GM19468 (cell line): ENCODE measurements at regions not wholly inside any gene's neighbourhood (a gene's known extent, or its start where the extent isn't known, plus 50 kb on each side); places are given as distances from the start of the nearest gene placed in this dataset.
A peak's percentile ranks its signal among the peaks of the same experiment; 100 is the strongest.
"Not testable (repeated sequence)": the region's sequence is repeated elsewhere in the genome, so short reads cannot be mapped to it uniquely, and the experiment has no call there.

Experiments
- ATAC-seq: cut with Tn5 transposase; IDR thresholded peaks from one replicate; pipeline ENCODE4 v1.9.1; 2021; ENCODE audit warnings: mild to moderate bottlenecking, moderate library complexity, moderate number of reproducible peaks; ENCODE audit not compliant: unreplicated experiment; ENCODE audit errors: extremely low read depth

DNA sequence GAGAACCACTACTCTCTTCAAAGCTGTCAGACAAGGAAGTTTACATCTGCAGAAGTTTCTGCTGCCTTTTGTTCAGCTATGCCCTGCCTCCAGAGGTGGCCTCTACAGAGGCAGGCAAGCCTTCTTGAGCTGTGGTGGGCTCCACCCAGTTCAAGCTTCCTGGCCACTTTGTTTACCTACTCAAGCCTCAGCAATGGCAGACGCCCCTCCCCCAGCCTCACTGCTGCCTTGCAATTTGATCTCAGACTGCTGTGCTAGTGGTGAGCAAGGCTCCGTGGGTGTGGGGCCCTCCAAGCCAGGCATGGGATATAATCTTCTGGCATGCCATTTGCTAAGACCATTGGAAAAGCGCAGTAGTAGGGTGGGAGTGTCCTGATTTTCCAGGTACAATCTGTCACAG lies 144.0 kb downstream of the CCNG2 start:
- ATAC-seq = not testable (repeated sequence)

DNA sequence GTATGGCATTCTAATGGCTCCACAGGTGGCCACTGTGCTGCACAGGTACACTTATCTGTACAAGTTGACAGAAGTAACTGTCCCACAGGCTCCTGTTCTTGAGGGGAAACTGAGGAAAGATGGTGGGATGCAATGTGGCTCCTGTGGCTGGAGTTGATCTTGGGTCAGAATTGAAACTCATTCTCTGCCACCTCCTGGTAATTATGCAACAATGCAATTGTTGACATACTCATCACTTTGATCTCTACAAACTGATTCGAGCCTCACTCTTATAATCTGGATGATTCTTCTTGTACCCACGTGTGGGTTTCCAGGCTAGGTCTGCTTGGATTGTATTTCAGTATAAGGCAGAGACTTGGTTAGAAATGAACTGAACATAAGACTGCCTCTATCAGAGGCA lies 148.8 kb downstream of the CCNG2 start:
- no peak for ATAC-seq

DNA sequence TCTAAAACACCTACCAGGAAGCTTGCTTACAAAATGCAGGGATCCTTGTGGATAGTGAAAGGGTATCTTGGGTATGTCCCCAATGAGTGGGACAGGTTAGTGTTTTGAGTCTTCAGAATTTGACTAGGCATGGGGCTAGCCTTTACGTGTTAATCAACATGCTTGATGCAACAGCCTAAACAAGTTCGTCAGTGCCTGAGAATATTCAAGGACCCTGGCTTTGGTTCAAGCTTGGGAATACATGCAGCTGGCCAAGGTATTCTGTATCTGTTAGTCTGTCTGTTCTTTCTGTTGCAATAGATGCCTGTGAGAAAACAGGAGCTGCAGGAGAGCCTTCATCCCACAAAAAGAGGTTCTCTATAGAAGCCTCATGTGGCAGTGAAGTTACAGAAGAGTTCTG lies 149.5 kb downstream of the CCNG2 start:
- ATAC-seq = no peak

DNA sequence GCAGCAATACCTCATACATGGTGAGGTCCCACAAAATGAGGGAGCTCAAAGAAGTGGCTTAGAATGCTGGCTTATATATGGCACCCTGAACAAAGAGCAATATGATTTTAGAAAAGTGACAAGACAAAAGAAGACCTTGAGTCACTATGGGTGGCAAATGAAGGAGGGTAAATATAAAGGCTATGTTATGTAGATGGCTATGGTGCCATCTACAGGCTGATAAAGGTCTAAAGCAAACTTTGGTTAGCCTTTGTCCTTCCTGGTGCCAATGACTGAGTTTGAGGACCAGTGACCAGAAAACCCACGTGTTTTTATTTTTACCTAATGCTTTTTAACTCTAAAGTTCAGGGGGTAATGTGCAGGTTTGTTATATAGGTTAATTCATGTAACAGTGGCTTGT lies 151.8 kb downstream of the CCNG2 start:
- no peak for ATAC-seq

DNA sequence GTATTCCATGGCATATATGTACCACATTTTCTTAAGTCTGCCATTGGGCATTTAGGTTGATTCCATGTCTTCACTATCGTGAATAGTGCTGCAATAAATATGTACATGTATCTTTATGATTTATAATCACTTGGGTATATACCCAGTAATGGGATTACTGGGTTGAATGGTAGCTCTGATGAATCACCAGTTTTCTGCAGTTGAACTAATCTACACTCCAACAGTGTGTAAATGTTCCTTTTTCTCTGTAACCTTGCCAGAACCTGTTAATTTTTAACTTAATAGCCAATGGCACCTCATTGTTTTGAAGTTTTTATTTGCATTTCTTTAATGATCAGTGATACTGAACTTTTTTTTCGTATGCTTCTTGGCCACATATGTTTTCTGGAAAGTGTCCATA lies 152.5 kb downstream of the CCNG2 start:
- no peak for ATAC-seq

DNA sequence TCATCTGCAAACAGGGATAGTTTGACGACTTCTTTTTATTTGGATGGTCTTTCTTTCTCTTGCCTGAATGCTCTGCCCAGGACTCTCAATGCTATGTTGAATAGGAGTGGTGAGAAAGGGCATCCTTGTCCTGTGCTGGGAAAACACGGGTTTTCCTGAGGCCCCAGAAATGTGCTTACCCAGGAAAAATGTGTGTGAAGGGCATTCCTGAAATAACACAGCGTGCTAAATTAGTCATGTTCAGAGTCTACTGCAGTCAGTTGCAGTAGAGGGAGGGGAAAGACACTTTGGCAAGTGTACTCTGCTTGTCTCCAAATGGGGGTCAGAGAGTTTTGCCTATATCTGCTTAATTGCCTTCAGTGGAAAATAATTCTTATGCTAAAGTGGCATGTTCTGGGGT lies 153.9 kb downstream of the CCNG2 start:
- no peak for ATAC-seq

DNA sequence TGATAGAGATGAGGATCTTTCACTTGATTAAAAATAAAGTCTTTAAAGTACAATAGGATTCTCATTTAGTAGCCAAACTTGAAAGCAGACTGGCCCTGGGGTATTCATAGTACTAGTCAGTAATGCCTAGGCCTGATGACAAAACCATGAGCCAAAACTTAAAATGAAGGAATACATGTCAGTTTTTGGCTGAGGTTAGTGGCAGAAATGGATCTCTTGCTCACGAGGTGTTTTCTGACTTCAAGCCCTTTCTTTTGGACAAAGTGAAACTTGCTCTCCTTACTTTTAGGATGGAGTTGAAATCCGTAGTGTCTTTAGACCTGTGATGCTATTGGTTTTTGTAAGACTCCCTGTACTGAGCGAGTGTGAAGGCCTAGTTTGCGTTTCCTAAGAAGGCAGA lies 157.7 kb downstream of the CCNG2 start:
- no peak for ATAC-seq

DNA sequence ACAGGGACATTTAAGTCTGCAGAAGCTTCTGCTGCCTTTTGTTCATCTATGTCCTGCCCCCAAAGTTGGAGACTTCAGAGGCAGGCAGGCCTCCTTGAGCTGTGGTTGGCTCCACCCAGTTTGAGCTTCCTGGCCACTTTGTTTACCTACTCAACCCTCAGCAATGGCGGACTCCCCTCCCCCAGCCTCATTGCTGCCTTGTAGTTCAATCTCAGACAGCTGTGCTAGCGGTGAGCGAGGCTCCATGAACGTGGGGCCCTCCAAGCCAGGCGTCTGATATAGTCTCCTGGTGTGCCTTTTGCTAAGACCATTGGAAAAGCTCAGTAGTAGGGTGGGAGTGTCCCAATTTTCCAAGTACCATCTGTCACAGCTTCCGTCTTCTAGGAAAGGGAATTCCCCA lies 170.1 kb downstream of the CCNG2 start:
- no peak for ATAC-seq

DNA sequence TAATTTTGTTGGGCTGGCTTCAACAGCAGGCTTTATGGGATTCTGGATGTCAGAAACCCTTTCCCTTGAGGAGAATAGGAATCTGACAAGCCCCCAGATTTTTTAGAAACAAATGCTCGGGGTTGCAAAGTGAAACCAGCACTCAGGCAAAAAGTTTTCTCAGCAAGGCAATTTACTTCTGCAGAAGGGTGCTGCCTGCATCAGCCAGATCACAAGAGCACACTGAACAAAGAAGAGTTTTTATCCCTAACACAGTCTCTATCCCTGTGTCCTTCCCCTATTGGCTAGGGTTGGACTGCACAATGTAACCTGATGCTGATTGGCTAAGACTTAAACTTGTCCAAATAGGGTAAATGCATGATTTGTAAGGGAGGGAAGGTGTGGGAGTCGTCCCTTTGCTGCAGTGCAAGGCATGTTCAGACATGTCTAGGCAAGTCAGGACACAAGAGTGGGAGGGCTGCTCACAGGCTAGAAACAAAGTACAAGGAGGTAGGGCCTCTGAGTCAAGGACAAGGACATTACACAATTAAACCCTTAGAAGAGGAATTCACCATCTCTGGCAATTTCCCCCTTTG lies 175.8 kb downstream of the CCNG2 start:
- ATAC-seq = no peak

DNA sequence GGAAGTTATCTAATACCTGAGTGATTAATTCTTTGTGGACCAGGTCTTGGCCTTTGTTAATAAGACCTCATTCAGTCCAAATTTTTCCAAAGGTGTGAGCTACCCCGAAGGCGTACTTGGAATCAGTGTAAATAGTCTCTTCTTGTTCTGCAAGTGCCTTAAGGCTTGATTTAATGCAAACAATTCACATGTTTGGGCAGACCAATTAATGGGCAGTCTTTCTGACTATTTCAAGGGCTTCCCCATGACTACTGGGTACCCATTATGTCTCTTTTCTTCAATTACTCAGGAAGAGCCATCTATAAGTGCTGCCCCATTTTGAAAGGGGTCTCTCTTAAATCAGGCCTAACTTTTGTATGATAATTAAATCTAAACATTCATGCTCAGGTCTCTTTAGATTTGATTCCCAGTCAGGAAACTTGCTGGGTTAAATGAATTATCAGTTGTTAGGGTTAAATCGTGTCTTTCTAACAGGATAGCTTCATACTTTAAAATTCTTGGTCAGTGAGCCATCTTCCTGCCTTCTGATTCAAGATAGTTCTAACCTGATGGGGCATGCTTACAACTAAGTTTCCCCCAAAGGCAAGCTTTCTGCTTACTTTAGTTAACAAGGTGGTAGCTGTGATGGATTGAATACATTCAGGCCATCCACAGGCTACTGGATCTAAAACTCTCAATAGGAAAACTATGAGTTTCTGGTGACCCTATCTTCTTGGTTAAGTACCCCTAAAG lies 179.6 kb downstream of the CCNG2 start:
- ATAC-seq = no peak

DNA sequence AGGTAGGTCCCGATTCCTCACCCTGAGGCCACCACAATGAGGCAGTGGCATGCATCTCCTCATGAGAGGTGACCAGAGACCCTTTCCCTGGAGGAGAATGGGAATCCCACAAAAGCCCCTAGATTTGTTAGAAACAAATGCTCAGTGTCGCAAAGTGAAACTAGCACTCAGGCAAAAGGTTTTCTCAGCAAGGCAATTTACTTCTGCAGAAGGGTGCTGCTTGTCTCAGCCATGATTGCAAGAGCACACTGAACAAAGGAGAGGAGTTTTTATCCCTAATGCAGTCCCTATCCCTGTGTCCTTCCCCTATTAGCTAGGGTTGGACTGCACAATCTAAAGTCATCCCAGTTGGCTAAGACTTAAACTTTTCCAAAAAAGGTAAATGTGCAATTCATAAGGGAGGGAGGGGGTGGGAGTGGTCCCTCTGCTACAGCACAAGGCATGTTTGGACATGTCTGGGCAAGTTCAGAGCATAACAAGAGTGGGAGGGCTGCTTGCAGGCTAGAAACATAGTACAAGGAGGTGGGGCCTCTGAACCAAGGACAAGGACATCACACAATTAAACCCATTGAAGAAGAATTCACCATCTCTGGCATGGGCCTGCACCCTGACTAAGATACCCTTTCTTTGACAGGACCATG lies 185.3 kb downstream of the CCNG2 start:
- ATAC-seq = no peak

DNA sequence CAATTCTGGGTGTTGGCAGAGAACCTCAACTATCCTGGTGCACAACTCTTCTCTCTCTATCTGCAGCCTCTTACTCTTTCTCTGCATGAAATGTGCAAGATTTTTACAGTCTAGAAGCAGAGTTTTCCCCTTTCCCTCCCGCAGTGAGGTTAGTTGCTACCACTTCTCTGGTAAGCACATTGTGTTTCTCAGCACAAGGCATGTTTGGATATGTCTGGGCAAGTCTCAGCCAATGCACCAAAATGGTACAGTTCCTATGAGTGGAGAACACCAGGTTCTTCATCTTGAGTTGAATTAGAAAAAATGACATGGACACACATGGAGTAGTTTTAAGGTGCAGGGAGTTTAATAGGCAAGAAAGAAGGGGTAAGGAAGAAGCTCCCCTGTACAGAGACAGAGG lies 187.0 kb downstream of the CCNG2 start:
- no peak for ATAC-seq

DNA sequence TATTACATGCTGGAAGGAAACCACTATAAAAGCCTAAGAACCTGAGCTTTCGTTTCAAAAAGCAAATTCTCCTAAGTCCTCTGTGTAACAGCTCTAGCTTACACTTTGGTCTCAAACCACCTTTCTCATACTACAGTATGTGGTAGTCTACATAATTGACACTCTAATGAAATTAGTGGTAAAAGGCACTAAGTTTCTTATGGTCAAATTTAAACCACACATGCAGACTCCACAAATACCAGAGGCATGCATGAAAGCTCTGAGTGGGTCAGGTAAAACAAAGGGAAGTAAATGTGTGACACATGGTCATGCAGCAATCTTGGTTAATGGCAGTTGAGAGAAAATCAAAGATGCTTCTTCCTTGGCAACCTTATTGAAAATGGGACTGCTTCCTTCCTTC lies 187.8 kb downstream of the CCNG2 start:
- peak; percentile 54 for ATAC-seq

DNA sequence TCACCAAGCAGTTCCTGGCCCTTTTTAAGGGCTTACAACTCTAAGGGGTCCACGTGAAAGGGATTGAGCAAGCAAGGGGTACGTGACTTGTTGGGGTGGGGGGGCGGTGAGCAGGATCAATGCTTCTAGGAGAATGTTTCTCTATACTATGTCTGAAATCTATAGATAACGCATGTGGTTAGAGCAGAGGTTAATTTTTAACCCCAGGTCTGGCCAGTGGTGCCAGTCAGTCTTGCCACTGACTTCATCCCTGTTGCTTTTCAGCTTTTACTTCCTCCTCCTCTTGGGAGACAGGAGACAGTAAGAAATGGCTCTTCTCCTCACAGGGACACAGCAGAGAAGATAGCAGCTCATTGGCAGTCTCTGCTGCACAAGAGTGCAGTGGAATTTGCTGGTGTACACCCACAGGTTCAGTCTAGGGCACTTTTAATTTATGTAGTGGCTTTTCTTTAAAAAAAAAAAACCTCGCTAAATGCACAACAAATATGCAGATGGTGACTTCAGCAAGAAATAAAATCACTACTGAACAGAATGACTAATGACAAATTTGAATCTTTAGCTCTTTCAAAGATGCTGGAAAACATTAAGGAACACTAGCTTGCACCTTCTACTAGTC lies 190.5 kb downstream of the CCNG2 start:
- peak; percentile 30 for ATAC-seq

DNA sequence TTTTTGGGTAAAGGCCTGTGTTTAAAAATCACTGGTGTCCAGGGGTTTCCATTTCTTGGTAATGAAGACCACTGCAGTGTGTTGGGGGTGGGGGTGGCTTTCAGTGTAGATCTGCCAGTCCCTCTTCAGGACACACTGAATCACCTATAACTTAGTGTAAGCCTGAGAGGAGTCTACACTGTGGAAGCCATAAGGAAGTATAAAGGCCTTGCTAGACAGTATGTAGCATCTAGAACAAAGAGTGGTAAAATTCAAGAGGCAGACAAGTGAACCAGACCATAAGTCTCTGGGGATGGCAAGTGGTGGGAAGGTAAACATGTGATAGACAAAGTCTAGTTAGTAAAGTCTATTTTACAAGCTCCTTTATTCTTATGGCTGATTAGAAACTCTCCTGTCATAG lies 191.8 kb downstream of the CCNG2 start:
- no peak for ATAC-seq

DNA sequence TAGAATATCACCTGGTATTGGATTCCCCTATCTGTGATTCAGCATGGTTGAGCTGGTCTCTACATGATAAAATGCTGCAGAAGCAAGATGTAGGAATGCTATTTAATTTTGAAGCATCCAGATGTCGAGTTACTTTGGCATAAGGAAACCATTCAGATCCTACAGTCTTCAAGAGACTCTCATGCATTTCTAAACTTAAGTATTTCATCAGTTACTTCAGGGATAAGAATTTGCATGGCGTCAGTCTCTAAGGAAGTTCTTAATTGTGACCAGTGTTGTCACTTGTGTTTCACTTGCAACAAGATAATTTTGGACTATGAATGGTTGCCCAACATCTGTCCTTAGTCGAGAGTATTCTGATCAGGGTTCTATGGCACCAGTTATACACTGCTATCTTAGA lies 192.4 kb downstream of the CCNG2 start:
- no peak for ATAC-seq

DNA sequence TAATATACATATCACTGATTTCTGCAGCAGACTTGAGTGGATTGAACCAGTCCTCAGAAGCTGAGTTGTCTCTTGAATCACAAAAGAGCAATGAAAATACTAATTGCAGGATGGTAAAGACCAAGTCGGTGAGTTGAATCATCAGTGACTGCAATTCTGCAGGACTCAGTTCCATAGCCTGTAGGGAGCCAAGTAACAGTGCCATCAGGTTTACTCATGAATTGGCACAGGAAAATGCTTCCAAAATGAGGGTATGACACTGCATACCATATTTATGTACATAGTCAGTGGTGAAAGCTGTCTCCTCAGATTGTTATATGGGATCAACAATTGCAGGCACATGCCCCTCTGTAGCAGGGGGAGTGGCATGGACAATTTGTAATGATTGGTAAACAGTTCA lies 192.8 kb downstream of the CCNG2 start:
- no peak for ATAC-seq

DNA sequence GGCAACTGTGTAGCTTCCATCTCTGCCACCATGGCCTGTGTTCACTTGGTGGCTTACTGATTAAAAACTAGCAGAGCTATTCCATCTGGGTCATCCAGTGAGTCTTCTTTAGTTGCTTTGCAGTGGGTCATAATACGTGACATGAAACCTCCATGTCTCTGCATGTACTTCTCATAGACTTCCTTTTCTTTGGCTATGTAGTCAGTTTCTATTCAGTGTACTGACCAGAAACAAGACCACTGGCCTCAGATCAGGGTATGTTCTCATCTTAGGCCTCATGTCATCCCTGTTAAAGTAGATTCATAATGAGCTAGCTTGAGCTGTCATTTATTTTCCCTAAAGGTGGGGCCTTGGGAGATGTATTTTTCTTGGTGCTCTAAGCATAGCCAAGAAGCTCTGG lies 195.2 kb downstream of the CCNG2 start:
- ATAC-seq = no peak

DNA sequence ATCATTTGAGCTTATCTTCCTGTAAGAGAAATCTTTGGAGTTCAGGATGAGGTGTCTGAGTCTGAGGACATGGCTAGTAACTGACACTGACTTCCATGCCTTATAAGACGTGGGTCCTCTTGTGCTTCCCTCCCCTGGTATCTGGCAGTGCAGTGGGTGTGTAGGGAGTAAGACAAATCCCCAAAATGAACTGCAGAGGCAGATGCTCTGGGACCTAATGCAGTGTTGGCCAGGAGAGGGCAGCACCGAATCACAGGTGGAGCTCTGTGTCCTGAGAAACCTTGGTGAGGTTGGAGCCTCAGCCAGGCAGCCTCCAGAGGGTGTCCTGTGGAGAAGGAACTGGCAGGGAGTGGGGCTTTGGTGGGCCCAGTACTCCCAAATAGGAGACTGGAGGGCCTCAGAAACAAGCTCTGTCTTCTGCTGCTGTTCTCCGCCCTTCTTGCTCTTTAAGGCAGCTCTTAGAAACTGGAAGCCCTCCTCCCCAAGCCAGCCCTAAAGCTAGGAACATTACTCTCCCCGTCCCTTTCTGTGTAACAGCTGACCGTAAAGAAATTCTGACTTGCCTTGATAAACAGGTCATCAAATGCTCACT lies 196.8 kb downstream of the CCNG2 start:
- ATAC-seq = not testable (repeated sequence)

DNA sequence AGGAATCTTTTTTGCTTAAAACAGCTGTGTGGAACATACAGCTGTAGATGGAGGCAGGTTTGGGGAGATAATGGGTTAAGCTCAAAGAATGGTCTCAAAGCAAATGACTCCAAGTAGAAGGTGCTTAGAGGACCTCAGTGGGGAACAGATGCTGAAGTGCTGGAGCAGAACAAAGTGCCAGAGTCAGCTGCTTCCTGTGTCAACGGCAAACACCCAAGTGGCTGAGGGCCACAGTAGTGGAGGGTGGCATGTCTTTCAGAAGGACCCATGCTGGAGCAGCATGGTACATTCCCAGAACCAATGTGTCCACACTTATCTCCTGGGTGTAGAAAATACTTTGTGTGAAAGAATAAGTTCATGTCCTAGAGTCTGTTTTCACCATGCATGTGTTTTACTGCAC lies 197.5 kb downstream of the CCNG2 start:
- ATAC-seq = peak; percentile 40

DNA sequence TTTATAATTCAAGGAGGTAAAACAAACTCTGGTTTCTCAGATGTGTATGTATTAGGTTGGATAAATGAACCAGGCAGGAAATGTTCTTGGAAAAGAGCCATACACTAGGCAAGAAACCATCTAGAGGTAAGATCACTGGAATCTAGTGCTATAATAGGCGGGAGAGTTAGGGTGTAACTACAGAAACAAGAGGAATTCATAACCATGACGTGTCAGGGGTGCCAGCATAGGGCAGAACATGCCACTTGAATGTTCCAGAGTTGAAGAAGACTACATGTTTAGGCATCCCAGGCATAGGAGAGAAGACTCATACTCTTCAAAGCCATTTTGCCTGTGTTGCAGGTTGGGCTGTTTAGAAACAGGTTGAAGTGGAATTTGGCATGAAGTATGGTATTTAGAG lies 198.7 kb downstream of the CCNG2 start:
- no peak for ATAC-seq
